ENCODE measurements at regions not wholly inside any gene's neighbourhood (a gene's known extent, or its start where the extent isn't known, plus 50 kb on each side); places are given as distances from the start of the nearest gene placed in this dataset.

- no peak for DNase-seq (ENCODE audit: low spot score)
- intact Hi-C loops (cut with DNase I): no loop called here
These were observed 199.3 kb downstream of the KIF18A start for GRCh38 chr11:27908621-27909020.

DNA sequence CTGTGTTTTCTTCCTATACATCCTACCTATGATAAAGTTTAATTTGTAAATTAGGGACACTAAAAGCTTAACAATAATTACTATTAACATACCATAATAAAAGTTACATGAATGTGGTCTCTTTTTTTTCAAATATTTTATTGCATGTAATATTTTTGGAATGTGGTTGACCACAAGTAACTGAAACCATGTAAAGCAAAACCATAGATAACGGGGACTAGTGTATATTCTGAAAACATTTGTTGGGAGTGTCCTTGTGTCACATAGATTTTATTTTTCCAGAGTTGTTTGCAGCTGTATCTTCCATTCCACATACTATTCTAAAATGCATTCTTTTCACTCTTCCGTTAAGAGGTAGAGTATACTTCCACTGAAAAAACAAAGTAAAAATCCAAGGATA is 200.4 kb downstream of the KIF18A start:
- intact Hi-C loops (cut with DNase I): no loop called here
- no peak for DNase-seq (ENCODE audit: low spot score)

DNA sequence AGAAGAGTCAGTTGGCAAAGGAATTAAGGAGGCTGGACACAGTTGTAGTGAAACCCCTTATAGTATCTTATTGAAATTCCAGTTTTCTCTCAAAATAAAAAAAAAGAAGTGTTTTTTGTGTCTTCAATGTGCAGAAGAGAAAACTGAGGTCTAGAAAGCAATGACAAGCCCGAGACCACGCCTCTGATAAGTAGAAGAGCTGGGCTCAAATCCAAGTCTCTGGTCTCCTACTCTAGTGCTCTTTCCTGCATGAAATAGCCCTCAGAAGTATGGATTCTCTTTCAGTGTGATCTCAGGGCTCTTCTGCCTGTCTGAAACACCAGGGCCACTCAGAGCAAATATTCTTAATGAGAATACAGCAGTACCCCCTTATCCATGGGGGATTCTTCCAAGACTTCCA is 200.9 kb downstream of the KIF18A start:
- DNase-seq (ENCODE audit: low spot score): no peak
- intact Hi-C loops (cut with DNase I): no loop called here

DNA sequence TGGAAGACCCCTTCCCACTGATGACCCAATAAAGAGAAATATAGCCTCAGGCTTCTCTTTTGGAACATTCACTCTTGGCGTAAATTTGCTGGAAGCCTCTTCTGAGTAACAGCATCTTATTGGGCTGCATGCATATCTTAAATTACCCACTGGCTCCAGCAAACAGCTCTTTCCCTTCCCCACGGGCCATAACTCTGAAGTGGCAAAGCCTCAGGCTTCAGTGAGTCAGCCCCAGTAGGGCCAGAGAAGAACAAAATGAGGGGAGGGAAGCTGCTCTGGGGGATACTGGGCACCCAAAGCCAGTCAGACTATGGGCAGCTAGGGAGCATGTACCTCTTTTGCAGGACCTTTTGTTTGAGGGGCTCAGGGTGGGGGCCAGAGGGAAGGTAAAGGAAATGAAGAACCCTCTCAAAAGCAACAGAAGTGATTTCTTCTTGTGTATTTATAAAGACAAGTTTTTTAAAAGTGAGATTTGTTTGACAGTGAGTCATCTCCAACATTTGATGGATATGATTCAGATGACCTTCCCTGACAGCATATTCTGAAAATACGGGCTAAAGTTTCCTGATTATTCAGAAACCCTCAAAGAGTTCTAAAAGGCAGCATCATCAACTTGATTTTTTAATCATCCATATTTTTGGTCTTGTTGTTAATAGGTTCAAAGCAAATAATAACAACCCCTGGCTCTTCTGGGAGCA is 203.4 kb downstream of the KIF18A start:
- intact Hi-C loops (cut with DNase I): no loop called here
- DNase-seq (ENCODE audit: low spot score): no peak

- no peak for DNase-seq (ENCODE audit: low spot score)
- intact Hi-C loops (cut with DNase I): no loop called here
These were observed 202.8 kb upstream of the BDNF start for GRCh38 chr11:27902981-27903624.

DNA sequence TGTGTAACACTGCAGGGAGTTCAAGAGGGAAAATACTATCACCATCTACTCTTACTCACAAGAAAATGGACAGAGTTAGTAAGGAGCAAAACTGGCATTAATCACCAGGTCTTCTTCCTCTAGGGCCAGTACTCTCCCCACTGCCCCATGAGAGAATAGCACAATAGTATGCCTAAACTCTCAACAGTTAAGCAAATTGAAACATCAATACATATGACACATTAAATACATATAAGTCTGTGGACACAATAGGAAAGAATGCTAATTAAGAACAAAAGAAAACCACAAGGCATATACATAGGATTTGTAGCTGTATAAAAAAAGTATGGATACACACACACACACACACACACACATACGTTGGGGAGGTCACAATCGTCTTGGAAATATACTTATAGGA is 197.9 kb upstream of the BDNF start:
- intact Hi-C loops (cut with DNase I): no loop called here
- no peak for DNase-seq (ENCODE audit: low spot score)

- intact Hi-C loops (cut with DNase I): no loop called here
- no peak for DNase-seq (ENCODE audit: low spot score)
These were observed 195.8 kb upstream of the BDNF start for GRCh38 chr11:27896096-27896495.

GRCh38 chr11:27894552-27894951 is 194.3 kb upstream of the BDNF start:
- intact Hi-C loops (cut with DNase I): no loop called here
- no peak for DNase-seq (ENCODE audit: low spot score)

GRCh38 chr11:27886857-27887256 is 186.6 kb upstream of the BDNF start:
- intact Hi-C loops (cut with DNase I): no loop called here
- no peak for DNase-seq (ENCODE audit: low spot score)

DNA sequence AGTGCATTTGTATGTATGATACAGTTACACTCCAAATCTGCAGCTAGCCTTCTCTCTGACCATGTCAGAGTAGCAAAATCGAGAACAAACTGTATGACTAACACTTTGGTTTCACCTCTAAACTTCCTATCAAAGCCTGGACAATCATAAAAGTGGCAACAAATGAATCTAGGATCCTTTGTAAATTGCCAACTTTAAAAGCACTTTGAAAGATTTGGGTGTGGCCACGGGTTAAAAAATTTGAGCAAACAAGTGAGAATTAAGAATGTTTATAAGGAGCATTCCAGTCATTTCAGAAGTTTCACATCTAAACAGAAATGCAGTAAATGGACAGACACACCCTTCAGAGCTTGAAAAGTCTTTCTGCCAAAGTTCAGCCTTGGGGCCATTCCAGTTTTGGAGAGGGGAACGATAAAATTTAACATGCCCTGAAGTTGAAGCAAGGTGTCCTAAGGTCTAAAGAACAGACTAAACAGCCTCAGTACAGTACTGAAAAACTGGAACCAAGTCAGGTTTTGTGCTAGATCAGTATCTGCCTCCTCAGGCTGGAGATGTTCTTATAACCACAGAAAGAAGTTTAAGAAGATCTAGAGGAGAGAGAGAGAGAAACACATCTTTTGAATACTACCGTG is 181.9 kb upstream of the BDNF start:
- DNase-seq (ENCODE audit: low spot score): no peak
- intact Hi-C loops (cut with DNase I): no loop called here

DNA sequence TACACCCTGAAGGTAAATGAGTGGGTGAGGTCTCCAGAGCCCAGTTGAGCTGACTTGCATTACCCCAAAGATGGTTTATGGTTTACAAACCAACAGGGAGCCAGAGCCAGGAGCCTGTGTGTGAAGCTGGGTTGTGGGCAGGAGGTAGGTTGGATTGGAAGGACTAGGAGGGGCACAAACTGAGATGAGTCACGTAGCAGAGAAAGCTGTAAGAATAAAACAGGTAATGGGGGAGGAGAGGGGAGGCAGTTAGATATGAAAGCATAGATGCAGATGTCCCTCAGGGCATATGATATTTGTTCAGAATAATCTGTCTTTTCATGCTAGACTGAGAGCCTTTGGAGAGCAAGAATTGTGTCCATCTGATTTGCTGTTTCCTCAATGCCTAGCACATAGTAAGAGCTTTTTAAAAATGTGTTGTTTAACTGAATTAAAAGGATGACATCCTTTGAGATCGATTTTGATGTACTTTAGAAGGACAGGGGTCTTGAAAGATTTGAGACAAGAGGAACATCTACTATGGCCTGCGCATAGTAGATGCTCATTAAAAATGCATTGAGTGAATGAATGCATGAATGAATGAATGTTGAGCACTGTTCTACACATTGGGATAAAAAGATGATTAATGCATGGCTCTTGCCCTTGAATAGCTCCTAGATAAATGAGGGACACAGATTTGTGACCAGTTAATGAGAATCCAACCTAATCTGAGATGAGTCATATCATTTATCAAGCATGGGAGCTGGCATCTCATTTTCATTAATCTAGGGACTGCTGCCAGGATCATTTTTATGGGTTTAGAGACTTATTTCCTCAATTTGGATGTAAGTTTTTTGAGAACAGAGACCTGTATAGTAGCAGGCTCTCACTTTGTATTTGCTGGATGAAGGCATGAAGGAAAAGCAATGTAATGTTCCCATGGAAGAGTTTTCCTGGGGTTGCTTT is 175.8 kb upstream of the BDNF start:
- intact Hi-C loops (cut with DNase I): no loop called here
- DNase-seq (ENCODE audit: low spot score): no peak

DNA sequence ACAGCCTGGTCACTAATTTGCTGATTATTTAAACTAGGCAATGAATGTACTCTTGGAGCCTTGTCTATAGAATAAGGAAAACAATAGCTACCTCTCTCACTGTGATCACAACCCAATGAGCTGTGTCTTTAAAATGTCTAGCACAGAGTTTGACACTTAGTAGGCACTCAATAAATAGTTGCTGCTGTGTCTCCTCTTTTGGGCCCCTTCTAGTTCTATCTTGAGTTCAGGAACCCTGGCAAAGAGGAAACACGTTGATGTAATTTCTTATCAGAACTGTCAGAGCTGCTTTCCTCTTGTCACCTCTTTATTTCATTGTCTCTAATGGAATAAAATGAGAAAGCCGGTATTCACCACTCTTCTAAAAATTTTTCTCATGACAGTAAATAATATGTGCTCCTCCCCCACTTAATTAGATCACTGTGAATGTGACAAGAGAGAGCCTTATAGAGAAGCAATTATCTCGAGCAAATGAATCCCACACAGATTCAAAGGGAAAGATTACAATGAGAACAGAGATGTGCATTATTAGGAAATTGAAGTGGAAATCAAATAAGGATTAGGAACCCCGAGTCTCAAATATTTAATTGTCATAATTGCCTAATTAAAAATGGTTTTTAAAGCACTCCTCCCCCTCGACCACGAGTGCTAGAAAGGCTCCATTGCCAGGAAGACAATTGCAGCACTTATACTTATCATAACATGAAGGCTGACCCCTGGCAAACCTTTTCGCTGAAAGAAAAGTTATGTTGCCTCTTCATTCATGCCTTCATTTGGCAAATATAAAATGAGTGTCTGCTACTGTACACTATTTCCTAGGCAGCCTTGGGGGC is 175.0 kb upstream of the BDNF start:
- DNase-seq (ENCODE audit: low spot score): no peak
- intact Hi-C loops (cut with DNase I): no loop called here

- no peak for DNase-seq (ENCODE audit: low spot score)
- intact Hi-C loops (cut with DNase I): no loop called here
These were observed 173.4 kb upstream of the BDNF start for GRCh38 chr11:27873664-27874063.

- intact Hi-C loops (cut with DNase I): no loop called here
- no peak for DNase-seq (ENCODE audit: low spot score)
These were observed 170.8 kb upstream of the BDNF start for GRCh38 chr11:27871056-27871455.

- intact Hi-C loops (cut with DNase I): no loop called here
- DNase-seq (ENCODE audit: low spot score): no peak
These were observed 169.4 kb upstream of the BDNF start for GRCh38 chr11:27869701-27870100.

DNA sequence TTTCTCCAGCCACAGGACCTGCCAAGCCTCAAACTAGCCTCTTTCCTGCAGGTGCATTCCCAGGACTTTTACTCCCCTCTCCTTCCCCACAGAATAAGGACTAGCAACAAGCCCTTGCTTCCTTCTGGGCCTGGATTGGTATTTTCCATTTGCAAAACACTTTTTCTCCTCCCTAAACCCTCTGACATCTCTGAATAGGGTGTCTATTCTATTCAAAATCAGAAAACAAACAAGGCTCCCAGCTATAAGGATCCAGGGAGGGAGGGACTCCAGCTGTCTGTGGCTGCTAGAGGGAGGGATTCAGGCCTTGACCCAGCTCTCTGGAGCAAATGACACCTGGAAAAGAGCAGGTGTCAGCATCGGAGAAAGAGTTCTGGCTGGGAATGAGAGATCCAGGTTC is 168.5 kb upstream of the BDNF start:
- DNase-seq (ENCODE audit: low spot score): no peak
- intact Hi-C loops (cut with DNase I): no loop called here

- intact Hi-C loops (cut with DNase I): no loop called here
- no peak for DNase-seq (ENCODE audit: low spot score)
These were observed 168.0 kb upstream of the BDNF start for GRCh38 chr11:27868226-27868625.

DNA sequence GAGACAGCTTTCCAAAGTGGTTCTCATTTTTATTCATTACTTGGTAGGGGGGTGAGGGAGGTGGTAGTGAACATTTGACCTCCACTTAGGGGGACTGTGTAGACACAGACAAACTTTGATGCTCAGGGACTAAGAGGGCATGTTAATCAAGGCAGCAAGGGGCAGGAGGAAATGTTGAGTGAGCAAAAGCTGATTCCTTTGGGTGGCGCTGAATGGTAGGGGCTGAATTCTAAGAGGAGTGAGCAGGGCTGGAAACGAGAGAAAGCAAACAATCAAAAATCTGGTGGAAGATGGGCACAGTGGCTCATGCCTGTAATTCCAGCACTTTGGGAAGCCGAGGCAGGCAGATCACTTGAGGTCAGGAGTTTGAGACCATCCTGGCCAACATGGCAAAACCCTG is 164.8 kb upstream of the BDNF start:
- intact Hi-C loops (cut with DNase I): no loop called here
- no peak for DNase-seq (ENCODE audit: low spot score)

- DNase-seq (ENCODE audit: low spot score): no peak
- intact Hi-C loops (cut with DNase I): no loop called here
These were observed 164.4 kb upstream of the BDNF start for GRCh38 chr11:27864611-27865010.

Measured in posterior vena cava (tissue), 2 donors.